ENCODE measurements at regions not wholly inside any gene's neighbourhood (a gene's known extent, or its start where the extent isn't known, plus 50 kb on each side); places are given as distances from the start of the nearest gene placed in this dataset.

DNA sequence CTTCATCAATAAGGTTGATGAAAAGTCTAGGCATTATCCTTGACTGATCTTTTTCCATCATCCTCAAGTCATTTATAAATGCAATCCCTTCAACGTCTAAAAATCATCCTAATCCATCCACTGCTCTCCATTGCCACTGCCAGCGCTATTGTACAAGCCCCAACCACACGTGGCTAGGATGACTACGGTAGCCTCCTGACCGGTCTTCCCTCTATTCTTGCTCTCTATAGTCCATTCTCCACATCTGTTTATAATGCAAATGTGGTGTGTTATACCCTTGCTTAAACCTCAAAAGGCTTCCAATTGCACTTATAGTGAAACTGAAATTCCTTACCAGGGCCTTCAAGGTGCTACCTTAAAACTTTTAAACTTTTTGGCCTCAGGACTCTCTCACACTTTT, 410.6 kb upstream of the ADAMTS9 start:
- ChIA-PET POLR2A (no interaction called here), CTCF (no interaction called here)
- Mint-ChIP-seq H3K4me3 (no peak overlapping the region), H3K36me3 (ENCODE audit: low read depth) (no peaks in the 10 kb centered on the region), H3K27me3 (no peaks in the 10 kb centered on the region), H3K27ac (no peak overlapping the region), H3K4me1 (no peaks in the 10 kb centered on the region), H3K9me3 (ENCODE audit: low read depth) (peaks cover 2% of the 10 kb centered on the region)
- ATAC-seq (no peak), DNase-seq (no peak)
- intact Hi-C loops (cut with DNase I, micrococcal nuclease) = no loop called here

DNA sequence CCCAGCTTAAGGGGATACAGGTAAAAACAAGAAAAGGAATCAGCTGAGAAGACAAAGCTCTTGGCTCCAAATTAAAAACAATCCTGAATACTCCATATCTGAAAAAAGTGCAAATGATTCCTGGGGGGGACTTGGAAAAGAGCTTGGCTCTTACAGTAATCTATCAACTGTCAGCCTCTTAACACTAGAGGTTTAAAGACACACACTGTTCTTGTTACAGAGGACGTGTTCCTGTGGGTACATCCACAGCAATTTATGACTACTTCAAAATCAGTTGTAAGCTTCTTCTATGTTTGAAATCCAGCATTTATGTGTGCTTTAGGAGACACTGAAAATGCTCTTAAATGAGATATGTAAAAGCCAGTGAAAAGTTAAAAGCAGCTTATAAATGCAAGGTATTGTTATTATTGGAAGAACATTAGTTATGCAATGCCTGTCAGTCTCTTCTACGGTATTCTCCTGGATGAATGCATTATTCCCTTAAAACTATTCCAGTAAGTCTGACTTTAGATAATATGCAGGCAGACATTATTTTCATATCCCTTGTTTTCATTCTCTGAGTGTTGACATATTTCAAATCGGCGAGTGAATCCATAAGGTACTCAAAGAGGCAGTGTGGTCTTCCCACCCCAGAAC, 408.4 kb upstream of the ADAMTS9 start:
- Mint-ChIP-seq H3K4me3 (no peak overlapping the region), H3K4me1 (no peaks in the 10 kb centered on the region), H3K27ac (no peak overlapping the region), H3K36me3 (ENCODE audit: low read depth) (no peaks in the 10 kb centered on the region), H3K27me3 (no peaks in the 10 kb centered on the region), H3K9me3 (ENCODE audit: low read depth) (peaks cover 6% of the 10 kb centered on the region)
- POLR2A ChIA-PET = no interaction called here
- ATAC-seq (no peak), DNase-seq (no peak)
- CTCF ChIA-PET = no interaction called here
- intact Hi-C loops (cut with DNase I, micrococcal nuclease) = no loop called here

DNA sequence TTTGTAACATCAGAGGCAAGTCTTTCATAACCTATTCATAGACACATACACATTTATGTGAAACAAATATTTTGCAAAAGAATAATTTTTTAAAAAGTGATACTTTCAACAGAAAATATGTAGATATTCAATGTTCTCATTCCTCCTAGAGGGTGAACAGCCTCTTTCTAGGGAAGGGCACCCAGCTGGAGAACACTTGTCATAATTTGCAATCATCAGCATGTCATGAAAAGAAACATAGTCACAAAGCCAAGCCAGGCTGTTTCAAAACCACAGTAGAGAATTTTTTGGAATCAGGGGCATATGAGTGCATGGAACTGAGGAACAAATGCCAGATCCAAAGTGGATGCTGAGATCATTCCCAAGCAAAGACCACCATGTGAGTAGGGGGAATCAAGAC, 406.9 kb upstream of the ADAMTS9 start:
- ChIA-PET CTCF (no interaction called here), POLR2A (no interaction called here)
- Mint-ChIP-seq H3K9me3 (ENCODE audit: low read depth) (peaks cover 4% of the 10 kb centered on the region), H3K36me3 (ENCODE audit: low read depth) (no peaks in the 10 kb centered on the region), H3K4me3 (no peak overlapping the region), H3K4me1 (no peaks in the 10 kb centered on the region), H3K27ac (no peak overlapping the region), H3K27me3 (no peaks in the 10 kb centered on the region)
- intact Hi-C loops (cut with DNase I, micrococcal nuclease) = no loop called here
- DNase-seq (no peak), ATAC-seq (no peak)

DNA sequence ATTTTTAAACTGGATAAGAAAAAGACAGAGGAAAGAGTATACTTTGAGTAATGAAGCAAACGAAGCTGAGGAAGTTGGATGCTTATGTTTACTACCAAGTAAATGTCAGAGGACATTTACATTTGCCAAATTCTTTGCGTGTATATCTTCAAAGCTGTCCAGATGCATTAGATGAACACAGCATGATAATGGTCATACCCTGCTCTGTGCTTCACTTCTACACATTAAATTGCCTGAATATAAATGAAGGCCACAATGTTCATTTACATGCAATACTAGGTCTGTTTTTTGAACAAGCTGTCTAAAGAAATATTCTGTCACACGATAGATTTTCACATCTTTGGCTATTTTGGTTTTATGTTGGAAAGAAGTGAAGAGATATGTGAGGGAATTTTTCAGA, 405.8 kb upstream of the ADAMTS9 start:
- Mint-ChIP-seq H3K27ac (no peak overlapping the region), H3K27me3 (no peaks in the 10 kb centered on the region), H3K36me3 (ENCODE audit: low read depth) (no peaks in the 10 kb centered on the region), H3K9me3 (ENCODE audit: low read depth) (peaks cover 4% of the 10 kb centered on the region), H3K4me3 (no peak overlapping the region), H3K4me1 (no peaks in the 10 kb centered on the region)
- no peak for ATAC-seq
- intact Hi-C loops (cut with DNase I, micrococcal nuclease) = no loop called here
- POLR2A ChIA-PET = no interaction called here
- no peak for DNase-seq
- CTCF ChIA-PET = no interaction called here

DNA sequence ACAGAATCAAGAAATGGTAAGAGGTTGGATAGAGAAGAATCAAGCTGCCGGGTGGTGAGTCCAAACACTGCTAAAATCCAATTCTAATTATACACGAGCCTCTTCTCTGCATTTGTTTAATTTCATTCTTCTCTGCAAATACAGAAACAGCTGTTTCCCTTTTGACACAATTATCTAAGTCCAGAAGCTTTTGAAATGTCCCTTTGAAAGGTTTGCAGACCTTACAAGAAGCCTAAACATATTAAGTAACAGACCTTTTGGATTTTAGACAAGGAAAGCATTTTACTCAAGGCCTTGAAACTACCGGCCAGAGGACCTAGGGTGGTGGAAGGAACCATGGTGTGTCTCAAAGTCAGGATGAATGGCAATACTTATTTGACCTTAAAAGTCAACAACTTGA, 403.8 kb upstream of the ADAMTS9 start:
- H3K4me3 Mint-ChIP-seq = no peak overlapping the region

DNA sequence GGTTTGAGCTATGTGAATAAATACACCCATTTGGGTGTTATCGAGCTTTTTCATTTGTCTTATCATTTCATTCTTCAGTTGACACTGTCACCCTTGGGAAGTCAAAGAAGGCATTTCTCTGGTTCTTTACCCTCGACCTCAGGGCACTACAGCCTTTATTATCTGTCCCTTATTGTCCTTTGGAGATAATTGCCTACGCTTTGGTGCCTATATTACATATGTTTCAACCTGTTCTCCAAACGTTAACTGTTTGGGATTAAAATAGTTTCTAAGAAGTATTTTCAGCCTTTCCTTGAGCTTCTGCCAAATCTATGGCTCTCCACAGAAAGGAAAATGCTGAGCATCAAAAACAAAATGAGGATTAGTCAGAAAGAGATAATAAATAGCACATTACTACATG, 395.4 kb upstream of the ADAMTS9 start:
- no peaks in the 10 kb centered on the region for H3K27me3 Mint-ChIP-seq
- no peak overlapping the region for H3K27ac Mint-ChIP-seq
- intact Hi-C loops (cut with DNase I, micrococcal nuclease) = loop anchor here in 1 of 2 experiments (10.0 kb wide), 1 partner anchor 548 kb away; no protein-coding TSS in a partner anchor
- H3K36me3 Mint-ChIP-seq (ENCODE audit: low read depth) = no peaks in the 10 kb centered on the region
- H3K4me1 Mint-ChIP-seq = no peaks in the 10 kb centered on the region
- POLR2A ChIA-PET = no interaction called here
- peaks cover 6% of the 10 kb centered on the region for H3K9me3 Mint-ChIP-seq (ENCODE audit: low read depth)
- CTCF ChIA-PET = no interaction called here
- no peak for DNase-seq
- no peak overlapping the region for H3K4me3 Mint-ChIP-seq
- ATAC-seq = no peak

More for the DNA sequence above, 403.8 kb upstream of the ADAMTS9 start:
- H3K27ac Mint-ChIP-seq = no peak overlapping the region
- DNase-seq = no peak
- no peak for ATAC-seq
- no peaks in the 10 kb centered on the region for H3K4me1 Mint-ChIP-seq
- ChIA-PET CTCF (no interaction called here), POLR2A (no interaction called here)
- peaks cover 4% of the 10 kb centered on the region for H3K9me3 Mint-ChIP-seq (ENCODE audit: low read depth)
- H3K27me3 Mint-ChIP-seq = no peaks in the 10 kb centered on the region
- H3K36me3 Mint-ChIP-seq (ENCODE audit: low read depth) = no peaks in the 10 kb centered on the region
- intact Hi-C loops (cut with DNase I, micrococcal nuclease) = no loop called here

DNA sequence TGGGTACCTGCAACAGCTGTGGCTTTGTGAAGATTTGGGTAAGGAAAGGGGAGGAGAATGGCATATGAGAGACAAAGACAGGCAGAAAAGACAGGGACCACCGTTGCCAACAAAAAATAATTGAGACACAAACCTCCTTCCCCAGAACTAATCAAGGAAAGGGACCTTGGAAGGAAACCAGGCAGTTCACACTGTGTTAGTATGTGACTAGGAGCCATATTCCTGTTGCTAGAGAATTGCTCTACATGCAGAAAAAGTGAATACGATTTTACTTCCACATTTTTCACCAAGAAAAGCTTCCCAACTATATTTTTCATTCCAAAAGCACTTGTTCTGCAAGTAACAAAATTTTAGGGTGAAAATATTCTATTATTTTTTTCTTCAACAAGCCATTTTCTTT, 393.7 kb upstream of the ADAMTS9 start:
- CTCF ChIA-PET = no interaction called here
- Mint-ChIP-seq H3K9me3 (ENCODE audit: low read depth) (peaks cover 8% of the 10 kb centered on the region), H3K4me1 (no peaks in the 10 kb centered on the region)

DNA sequence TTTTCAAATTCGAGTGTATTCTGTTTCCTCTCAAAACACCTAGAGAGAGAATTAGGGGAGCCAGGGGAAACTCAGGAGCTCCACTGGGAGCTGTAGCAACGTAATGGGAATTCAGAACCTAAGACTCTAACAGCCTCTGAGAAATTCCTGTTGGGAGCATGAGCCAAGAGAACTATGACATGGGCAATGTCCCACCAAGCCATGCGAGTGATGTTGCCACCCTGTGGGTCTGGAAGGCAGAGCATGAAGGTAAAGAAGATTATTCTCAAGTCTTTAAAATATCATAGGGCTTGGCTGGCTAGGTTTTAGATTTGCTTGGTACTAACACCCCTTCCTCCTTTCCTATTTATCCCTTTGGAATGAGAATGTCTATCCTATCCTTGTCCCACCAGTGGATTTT, 392.6 kb upstream of the ADAMTS9 start:
- no peak for DNase-seq
- no peak for ATAC-seq
- Mint-ChIP-seq H3K9me3 (ENCODE audit: low read depth) (peaks cover 7% of the 10 kb centered on the region), H3K36me3 (ENCODE audit: low read depth) (no peaks in the 10 kb centered on the region), H3K4me1 (no peaks in the 10 kb centered on the region), H3K27me3 (no peaks in the 10 kb centered on the region), H3K27ac (no peak overlapping the region), H3K4me3 (no peak overlapping the region)
- intact Hi-C loops (cut with DNase I, micrococcal nuclease) = loop anchor here in 1 of 2 experiments (10.0 kb wide), 1 partner anchor 546 kb away; no protein-coding TSS in a partner anchor
- CTCF ChIA-PET = no interaction called here
- POLR2A ChIA-PET = no interaction called here

More for the DNA sequence above, 393.7 kb upstream of the ADAMTS9 start:
- DNase-seq (no peak), ATAC-seq (no peak)
- Mint-ChIP-seq H3K27me3 (no peaks in the 10 kb centered on the region), H3K36me3 (ENCODE audit: low read depth) (no peaks in the 10 kb centered on the region), H3K27ac (no peak overlapping the region), H3K4me3 (no peak overlapping the region)
- intact Hi-C loops (cut with DNase I, micrococcal nuclease) = loop anchor here in 1 of 2 experiments (10.0 kb wide), 1 partner anchor 547 kb away; no protein-coding TSS in a partner anchor
- POLR2A ChIA-PET = no interaction called here

DNA sequence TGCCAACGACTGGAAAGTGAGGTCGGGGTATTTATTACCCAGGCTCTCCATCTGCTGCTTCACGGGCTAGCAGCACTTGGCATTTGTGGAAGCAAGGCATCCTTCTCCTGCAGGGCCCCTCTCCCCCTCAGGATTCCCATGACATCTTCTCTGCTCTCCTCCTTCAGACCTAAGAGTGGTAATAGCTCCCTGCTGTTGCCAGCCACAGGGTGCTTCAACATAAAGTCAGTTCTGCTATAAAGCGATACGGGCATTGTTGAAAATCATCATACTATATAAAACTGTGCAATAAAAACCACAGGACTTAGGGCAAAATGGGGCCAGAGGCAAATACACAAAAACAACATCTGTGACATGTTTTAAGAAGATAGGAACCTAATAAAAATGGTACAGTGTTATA, 391.8 kb upstream of the ADAMTS9 start:
- intact Hi-C loops (cut with DNase I, micrococcal nuclease) = no loop called here
- Mint-ChIP-seq H3K27me3 (no peaks in the 10 kb centered on the region), H3K4me3 (no peak overlapping the region), H3K27ac (no peak overlapping the region), H3K4me1 (no peaks in the 10 kb centered on the region), H3K36me3 (ENCODE audit: low read depth) (no peaks in the 10 kb centered on the region), H3K9me3 (ENCODE audit: low read depth) (peaks cover 5% of the 10 kb centered on the region)
- ChIA-PET POLR2A (no interaction called here), CTCF (no interaction called here)
- ATAC-seq (no peak), DNase-seq (no peak)

DNA sequence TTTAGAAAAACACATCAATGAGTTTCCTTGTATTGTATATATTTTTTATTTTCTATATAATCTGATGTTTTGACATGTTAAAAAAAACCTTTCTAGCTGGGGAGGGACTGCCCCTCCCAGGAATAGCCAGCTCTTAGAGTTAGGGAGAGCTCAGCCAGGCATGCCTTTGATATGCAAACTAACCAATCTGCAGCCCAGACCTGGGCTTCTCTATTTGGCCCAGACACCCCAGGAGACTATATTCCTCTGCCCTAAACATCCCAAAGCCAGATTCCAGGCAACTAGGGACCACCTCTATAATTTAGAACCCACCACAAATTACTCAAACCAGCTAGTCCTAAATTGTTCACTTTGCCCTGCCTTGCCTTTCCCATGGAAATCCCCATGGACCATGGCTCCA, 390.9 kb upstream of the ADAMTS9 start:
- Mint-ChIP-seq H3K4me1 (no peaks in the 10 kb centered on the region), H3K36me3 (ENCODE audit: low read depth) (no peaks in the 10 kb centered on the region), H3K27ac (no peak overlapping the region), H3K27me3 (no peaks in the 10 kb centered on the region), H3K4me3 (no peak overlapping the region), H3K9me3 (ENCODE audit: low read depth) (peaks cover 11% of the 10 kb centered on the region)
- ATAC-seq (no peak), DNase-seq (no peak)
- CTCF ChIA-PET = no interaction called here
- intact Hi-C loops (cut with DNase I, micrococcal nuclease) = no loop called here
- POLR2A ChIA-PET = no interaction called here

DNA sequence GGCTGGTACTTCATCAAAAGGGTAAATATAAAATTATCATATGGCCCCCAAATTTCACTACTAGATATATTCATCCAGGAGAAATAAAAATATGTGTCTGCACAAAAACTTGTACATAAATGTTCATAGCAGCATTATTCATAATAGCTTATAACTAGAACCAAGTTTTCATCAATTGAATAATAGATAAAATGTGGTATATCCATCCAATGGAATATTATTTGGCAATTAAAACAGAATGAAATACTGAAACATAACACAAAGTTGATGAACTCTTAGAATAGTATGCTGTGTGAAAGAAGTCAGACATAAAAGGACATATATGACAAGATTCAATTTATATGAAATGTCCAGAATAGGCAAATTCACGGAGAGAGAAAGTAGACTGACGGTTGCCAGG, 389.3 kb upstream of the ADAMTS9 start:
- Mint-ChIP-seq H3K36me3 (ENCODE audit: low read depth) (no peaks in the 10 kb centered on the region), H3K9me3 (ENCODE audit: low read depth) (peaks cover 14% of the 10 kb centered on the region), H3K27ac (no peak overlapping the region), H3K4me3 (no peak overlapping the region), H3K4me1 (no peaks in the 10 kb centered on the region), H3K27me3 (no peaks in the 10 kb centered on the region)
- intact Hi-C loops (cut with DNase I, micrococcal nuclease) = no loop called here
- ChIA-PET POLR2A (no interaction called here), CTCF (no interaction called here)
- ATAC-seq = no peak
- DNase-seq = no peak

DNA sequence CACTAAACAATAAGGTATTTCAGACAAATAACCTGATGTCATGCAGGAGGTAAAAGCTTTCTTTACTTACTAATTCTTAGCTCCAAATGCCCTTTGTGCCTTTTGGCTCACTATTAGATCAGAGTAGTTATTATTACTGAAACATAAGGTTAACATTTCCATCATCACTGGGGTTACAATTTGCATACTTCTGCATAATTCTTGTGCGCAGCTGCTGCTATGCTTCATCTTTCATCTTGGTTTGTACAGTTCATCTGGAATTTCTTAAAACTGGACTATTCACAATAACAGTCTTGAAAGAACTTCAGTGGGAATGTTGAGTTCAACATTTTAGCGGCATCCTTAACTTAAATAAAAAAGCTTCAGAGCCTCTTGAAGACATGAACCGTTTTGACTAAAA, 383.2 kb upstream of the ADAMTS9 start:
- H3K27me3 Mint-ChIP-seq = no peaks in the 10 kb centered on the region
- no peak overlapping the region for H3K27ac Mint-ChIP-seq
- ChIA-PET POLR2A (no interaction called here), CTCF (no interaction called here)
- intact Hi-C loops (cut with DNase I, micrococcal nuclease) = no loop called here
- H3K4me1 Mint-ChIP-seq = no peaks in the 10 kb centered on the region
- DNase-seq (no peak), ATAC-seq (no peak)
- H3K9me3 Mint-ChIP-seq (ENCODE audit: low read depth) = peaks cover 11% of the 10 kb centered on the region
- H3K36me3 Mint-ChIP-seq (ENCODE audit: low read depth) = no peaks in the 10 kb centered on the region
- H3K4me3 Mint-ChIP-seq = no peak overlapping the region

DNA sequence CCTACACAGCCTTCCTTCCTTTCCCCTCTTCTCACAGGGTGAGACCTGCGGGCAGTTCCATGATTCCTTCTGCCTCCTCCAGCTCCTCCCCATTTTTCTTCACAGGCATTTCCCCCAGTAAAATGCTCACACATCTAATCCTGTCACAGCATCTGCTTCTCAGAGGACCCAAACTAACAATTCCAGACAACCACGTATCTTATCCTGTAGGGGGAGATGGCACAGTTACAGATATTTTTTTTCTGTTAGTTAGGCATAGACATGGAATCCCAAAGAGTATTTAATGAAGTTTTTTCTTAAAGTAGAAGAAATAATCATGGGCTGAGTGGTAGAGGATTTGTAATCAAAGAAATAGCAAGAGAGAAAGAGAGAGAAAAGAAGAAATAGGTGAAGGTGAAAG, 373.1 kb upstream of the ADAMTS9 start:
- peaks cover 5% of the 10 kb centered on the region for H3K9me3 Mint-ChIP-seq (ENCODE audit: low read depth)
- H3K4me3 Mint-ChIP-seq = no peak overlapping the region
- intact Hi-C loops (cut with DNase I, micrococcal nuclease) = no loop called here
- ATAC-seq (no peak), DNase-seq (no peak)
- H3K27me3 Mint-ChIP-seq = no peaks in the 10 kb centered on the region
- no peaks in the 10 kb centered on the region for H3K36me3 Mint-ChIP-seq (ENCODE audit: low read depth)
- H3K4me1 Mint-ChIP-seq = no peaks in the 10 kb centered on the region
- CTCF ChIA-PET = no interaction called here
- H3K27ac Mint-ChIP-seq = no peak overlapping the region
- POLR2A ChIA-PET = no interaction called here
